SH-SY5Y (cell line): ENCODE measurements at regions not wholly inside any gene's neighbourhood (a gene's known extent, or its start where the extent isn't known, plus 50 kb on each side); places are given as distances from the start of the nearest gene placed in this dataset.

Experiments
- GATA2 ChIP-seq: IDR thresholded peaks from 2 replicates; pipeline ENCODE4 v1.6.1; 2011; ENCODE audit warnings: mild to moderate bottlenecking, low read depth, low read length
- GATA3 ChIP-seq: IDR thresholded peaks from 2 replicates; pipeline ENCODE4 v1.6.1; 2011; ENCODE audit warnings: low read depth, mild to moderate bottlenecking, low read length, moderate library complexity

GRCh38 chr9:108019821-108020220 is 530.3 kb upstream of the KLF4 start:
- TF ChIP-seq GATA2, result no peak
- no peak for TF ChIP-seq GATA3
